ENCODE measurements at regions not wholly inside any gene's neighbourhood (a gene's known extent, or its start where the extent isn't known, plus 50 kb on each side); places are given as distances from the start of the nearest gene placed in this dataset.

DNA sequence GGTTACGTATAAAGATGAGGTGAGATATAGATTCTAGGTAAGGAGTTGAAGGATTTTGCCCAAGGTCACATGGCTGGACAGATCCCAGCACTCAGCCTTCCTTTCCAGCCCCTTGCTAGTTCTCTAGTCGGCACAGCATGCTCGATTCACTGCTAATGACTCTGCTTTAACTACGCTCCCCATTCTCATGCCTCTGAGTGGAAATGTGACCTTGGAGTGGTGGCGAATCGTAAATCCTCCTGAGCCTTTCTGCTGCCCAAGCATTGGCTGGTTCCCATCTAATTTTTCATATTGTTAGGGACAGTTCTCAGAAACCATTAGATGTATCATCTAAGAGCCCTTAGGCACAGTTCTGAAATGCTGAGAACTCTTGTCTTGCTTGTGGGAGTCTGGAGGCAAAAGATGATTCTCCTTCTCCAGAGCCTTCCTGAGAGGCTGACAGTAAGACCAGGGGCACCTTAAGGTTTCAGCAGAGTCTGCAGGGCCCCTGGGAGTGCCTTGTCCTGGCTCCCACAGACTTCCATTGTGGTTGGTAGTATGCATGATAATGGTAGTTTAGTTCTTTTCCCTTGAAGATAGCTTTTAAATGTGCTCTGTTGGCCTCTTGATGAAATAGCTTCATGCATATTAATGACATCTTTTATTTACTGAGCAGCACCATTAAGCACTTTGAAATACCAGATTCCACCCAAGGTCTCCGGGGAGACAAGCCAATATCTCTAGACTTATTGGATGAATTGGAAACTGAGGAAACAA lies 377.8 kb upstream of the SLC14A2 start:
- in situ Hi-C loops (cut with MboI; ENCODE audit: low sequenced_read_pairs, unreplicated experiment), result no loop called here
- TF ChIP-seq, protein P1, sequence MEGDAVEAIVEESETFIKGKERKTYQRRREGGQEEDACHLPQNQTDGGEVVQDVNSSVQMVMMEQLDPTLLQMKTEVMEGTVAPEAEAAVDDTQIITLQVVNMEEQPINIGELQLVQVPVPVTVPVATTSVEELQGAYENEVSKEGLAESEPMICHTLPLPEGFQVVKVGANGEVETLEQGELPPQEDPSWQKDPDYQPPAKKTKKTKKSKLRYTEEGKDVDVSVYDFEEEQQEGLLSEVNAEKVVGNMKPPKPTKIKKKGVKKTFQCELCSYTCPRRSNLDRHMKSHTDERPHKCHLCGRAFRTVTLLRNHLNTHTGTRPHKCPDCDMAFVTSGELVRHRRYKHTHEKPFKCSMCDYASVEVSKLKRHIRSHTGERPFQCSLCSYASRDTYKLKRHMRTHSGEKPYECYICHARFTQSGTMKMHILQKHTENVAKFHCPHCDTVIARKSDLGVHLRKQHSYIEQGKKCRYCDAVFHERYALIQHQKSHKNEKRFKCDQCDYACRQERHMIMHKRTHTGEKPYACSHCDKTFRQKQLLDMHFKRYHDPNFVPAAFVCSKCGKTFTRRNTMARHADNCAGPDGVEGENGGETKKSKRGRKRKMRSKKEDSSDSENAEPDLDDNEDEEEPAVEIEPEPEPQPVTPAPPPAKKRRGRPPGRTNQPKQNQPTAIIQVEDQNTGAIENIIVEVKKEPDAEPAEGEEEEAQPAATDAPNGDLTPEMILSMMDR (IDR thresholded peaks at IDR 0.05; ENCODE audit: borderline replicate concordance, control extremely low read depth, extremely low read depth, insufficient read depth, missing control alignments), result no peak
- no peak for DNase-seq (ENCODE audit: low spot score)

DNA sequence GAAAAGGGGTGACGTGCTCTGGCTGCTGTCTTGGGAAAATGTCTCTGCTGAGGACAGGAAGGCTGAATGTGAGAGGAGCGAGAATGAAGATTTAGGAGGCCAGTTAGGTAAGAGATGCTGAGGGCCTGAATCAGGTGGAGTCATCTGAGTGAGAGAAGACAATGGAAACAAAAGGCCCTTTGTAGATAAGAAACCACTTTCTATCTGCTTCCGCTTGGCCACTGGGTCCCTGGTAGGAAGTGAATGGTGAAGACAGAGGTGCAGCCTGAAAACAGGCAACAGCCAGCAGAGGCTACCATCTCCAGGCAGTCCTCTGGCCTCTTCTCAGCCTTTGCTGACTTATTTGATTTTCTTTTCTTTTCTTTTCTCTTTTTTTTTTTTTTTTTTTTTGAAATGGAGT lies 374.0 kb upstream of the SLC14A2 start:
- TF ChIP-seq, protein P1 (IDR thresholded peaks at IDR 0.05; ENCODE audit: borderline replicate concordance, control extremely low read depth, extremely low read depth, insufficient read depth, missing control alignments), result no peak
- no peak for DNase-seq (ENCODE audit: low spot score)
- in situ Hi-C loops (cut with MboI; ENCODE audit: low sequenced_read_pairs, unreplicated experiment), result no loop called here

DNA sequence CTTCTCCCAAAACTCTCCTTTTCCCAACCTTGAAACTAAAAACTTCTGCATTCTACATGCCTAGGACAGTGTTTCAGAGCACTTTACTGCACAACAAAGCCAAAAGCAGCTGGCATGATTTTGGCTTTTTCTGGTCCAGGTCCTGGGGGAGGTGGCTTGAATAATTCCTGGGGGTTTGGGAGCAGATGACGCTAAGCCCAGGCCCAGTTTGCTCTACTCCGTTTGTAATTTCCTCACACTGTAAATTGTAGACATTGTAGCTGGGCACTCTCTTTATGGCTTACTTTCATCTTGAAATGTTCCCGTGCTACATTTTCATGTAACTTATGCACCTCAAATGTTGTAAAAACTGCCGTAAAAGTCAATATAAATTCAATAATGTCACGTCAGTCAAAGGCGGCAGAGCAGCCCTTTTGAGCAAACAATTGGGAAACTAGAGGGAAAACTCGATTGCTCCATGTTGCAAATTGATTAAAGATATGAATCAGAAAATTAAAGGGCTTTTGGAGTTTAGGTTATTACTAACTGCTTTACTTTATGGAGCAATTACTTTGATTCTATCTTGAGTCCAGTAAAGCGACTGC lies 373.2 kb upstream of the SLC14A2 start:
- in situ Hi-C loops (cut with MboI; ENCODE audit: low sequenced_read_pairs, unreplicated experiment), result no loop called here
- TF ChIP-seq, protein P1 (IDR thresholded peaks at IDR 0.05; ENCODE audit: borderline replicate concordance, control extremely low read depth, extremely low read depth, insufficient read depth, missing control alignments), result no peak
- no peak for DNase-seq (ENCODE audit: low spot score)

DNA sequence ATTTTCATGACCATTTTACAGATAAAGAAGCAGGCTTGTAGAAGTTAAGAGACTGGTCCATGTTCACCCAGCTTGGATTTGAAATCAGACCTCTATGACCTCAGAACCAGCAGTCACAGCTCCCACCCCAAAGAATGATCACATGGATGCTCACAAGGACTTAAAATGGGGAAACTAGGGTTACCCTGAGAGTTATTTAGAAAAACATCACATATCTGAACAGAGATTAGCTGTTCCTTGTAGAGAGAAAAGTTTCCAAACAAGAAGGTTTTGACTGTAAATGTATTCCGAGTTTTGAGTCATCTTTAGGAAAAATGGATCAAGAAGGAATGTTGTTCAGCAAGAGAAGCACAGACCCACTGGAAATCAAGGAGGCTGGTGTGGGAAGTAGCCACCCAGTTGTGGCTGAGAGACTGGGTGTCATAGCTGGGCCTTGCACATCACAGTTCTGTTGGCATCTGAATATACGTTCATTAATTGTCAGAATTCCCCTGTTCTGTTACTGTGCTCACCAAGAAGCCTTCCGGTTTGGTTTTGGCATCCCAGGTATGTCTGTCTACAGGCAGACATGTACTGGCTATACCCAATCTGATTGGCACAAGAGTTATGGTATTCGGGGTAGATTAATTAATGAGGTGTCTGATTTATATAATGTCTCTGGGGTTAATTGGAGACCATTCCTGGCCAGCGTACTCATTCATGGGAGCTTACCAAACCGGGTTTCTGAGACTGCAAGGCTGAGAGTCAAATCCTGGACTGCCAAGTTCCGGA lies 371.8 kb upstream of the SLC14A2 start:
- in situ Hi-C loops (cut with MboI; ENCODE audit: low sequenced_read_pairs, unreplicated experiment), result no loop called here
- TF ChIP-seq, protein P1 (IDR thresholded peaks at IDR 0.05; ENCODE audit: borderline replicate concordance, control extremely low read depth, extremely low read depth, insufficient read depth, missing control alignments), result no peak
- no peak for DNase-seq (ENCODE audit: low spot score)

DNA sequence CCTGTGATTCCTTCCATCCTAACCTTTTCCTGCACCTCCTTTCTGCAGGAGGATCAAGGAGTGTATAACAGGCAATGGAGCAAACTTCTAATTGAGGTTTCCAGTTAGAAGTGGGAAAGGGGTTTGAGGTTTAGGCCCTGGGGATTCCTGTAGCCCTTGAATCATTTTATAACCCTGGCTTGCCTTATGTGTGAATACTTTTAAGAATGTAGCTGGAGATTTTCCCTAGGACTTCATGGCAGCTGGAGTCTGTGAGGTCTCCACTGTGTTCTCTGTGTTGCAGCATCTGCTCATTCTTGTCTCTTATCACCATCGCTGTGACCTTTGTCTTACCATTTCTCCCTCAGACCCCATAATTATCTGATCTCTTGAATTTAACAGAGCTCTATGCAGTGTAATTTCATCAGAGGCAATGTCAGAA lies 370.2 kb upstream of the SLC14A2 start:
- in situ Hi-C loops (cut with MboI; ENCODE audit: low sequenced_read_pairs, unreplicated experiment), result no loop called here
- no peak for DNase-seq (ENCODE audit: low spot score)
- TF ChIP-seq, protein P1 (IDR thresholded peaks at IDR 0.05; ENCODE audit: borderline replicate concordance, control extremely low read depth, extremely low read depth, insufficient read depth, missing control alignments), result no peak

DNA sequence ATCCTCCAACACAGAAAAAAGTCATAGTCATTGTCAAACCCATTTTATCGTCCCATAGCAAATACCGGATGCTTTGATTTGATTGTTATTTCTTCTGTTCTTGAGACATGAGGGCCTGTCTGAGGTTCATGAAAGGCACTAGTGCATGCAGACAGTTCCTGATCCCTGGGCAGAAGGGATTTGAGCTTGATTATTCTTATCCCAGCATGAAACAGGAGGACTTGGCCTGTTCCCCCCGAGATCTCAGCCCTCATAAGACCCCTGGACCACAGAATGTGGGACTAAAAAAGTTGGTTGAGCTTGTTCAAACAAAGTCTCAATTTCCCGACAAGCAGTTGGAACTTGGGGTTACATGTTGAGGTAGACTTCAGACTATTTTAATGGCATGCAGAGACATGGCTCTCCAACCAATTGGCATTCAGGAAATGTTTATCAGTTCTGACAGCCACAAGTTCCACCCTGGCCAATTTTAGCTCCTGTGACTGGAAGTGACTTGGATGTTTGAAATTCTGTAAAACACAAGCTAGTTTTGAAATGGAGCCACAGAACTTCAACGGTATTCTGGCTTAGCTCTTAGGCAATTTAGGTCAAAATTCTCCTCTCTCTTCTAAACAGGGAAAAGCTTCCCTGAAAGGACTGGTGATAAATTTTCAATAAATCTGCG lies 366.9 kb upstream of the SLC14A2 start:
- DNase-seq (ENCODE audit: low spot score), result no peak
- in situ Hi-C loops (cut with MboI; ENCODE audit: low sequenced_read_pairs, unreplicated experiment), result no loop called here
- TF ChIP-seq, protein P1 (IDR thresholded peaks at IDR 0.05; ENCODE audit: borderline replicate concordance, control extremely low read depth, extremely low read depth, insufficient read depth, missing control alignments), result no peak
